ENCODE measurements at regions not wholly inside any gene's neighbourhood (a gene's known extent, or its start where the extent isn't known, plus 50 kb on each side); places are given as distances from the start of the nearest gene placed in this dataset.

- DNase-seq = no peak
- Histone ChIP-seq H3K27me3 (no peaks in the 10 kb centered on the region), H3K9me3 (no peaks in the 10 kb centered on the region), H3K4me1 (no peaks in the 10 kb centered on the region), H3K4me3 (no peak overlapping the region), H3K27ac (no peak overlapping the region), H3K36me3 (ENCODE audit: low read depth, missing control alignments) (no peaks in the 10 kb centered on the region)
- TF ChIP-seq POLR2A (IDR thresholded peaks at IDR 0.05) (no peak), CTCF (IDR thresholded peaks at IDR 0.05) (no peak)
- 84 to 91% methylated on average over 2 of the region's 2 CpGs for WGBS, 2 donors
- intact Hi-C loops (cut with DNase I; ENCODE audit: low total_unique reads) = no loop called here
Measured at GRCh38 chr11:15605094-15605493, 490.4 kb downstream of the INSC start.

- no peaks in the 10 kb centered on the region for H3K9me3 ChIP-seq
- no peak overlapping the region for H3K27ac ChIP-seq
- H3K36me3 ChIP-seq (ENCODE audit: low read depth, missing control alignments) = no peaks in the 10 kb centered on the region
- WGBS, 2 donors = 92 to 94% methylated on average over 6 of the region's 6 CpGs
- intact Hi-C loops (cut with DNase I; ENCODE audit: low total_unique reads) = no loop called here
- DNase-seq = no peak
- no peaks in the 10 kb centered on the region for H3K4me1 ChIP-seq
- no peak for TF ChIP-seq POLR2A (IDR thresholded peaks at IDR 0.05)
- no peak for TF ChIP-seq CTCF (IDR thresholded peaks at IDR 0.05)
- no peak overlapping the region for H3K4me3 ChIP-seq
- H3K27me3 ChIP-seq = no peaks in the 10 kb centered on the region
Measured at GRCh38 chr11:15607361-15608036, 492.8 kb downstream of the INSC start.

GRCh38 chr11:15609445-15609844 is 494.7 kb downstream of the INSC start:
- WGBS, 2 donors = 100% methylated on average over 1 of the region's 1 CpG
- TF ChIP-seq CTCF (IDR thresholded peaks at IDR 0.05) (no peak), POLR2A (IDR thresholded peaks at IDR 0.05) (no peak)

GRCh38 chr11:15610881-15611280 is 496.2 kb downstream of the INSC start:
- Histone ChIP-seq H3K9me3 (no peaks in the 10 kb centered on the region), H3K27ac (no peak overlapping the region), H3K4me1 (no peaks in the 10 kb centered on the region), H3K36me3 (ENCODE audit: low read depth, missing control alignments) (no peaks in the 10 kb centered on the region), H3K27me3 (no peaks in the 10 kb centered on the region), H3K4me3 (no peak overlapping the region)
- WGBS, 2 donors = 23 to 28% methylated on average over 5 of the region's 5 CpGs
- TF ChIP-seq POLR2A (IDR thresholded peaks at IDR 0.05) = no peak
- TF ChIP-seq CTCF (IDR thresholded peaks at IDR 0.05) = no peak
- intact Hi-C loops (cut with DNase I; ENCODE audit: low total_unique reads) = no loop called here
- DNase-seq = no peak

More at GRCh38 chr11:15609445-15609844, 494.7 kb downstream of the INSC start:
- DNase-seq = no peak
- Histone ChIP-seq H3K27ac (no peak overlapping the region), H3K36me3 (ENCODE audit: low read depth, missing control alignments) (no peaks in the 10 kb centered on the region), H3K27me3 (no peaks in the 10 kb centered on the region), H3K9me3 (no peaks in the 10 kb centered on the region), H3K4me3 (no peak overlapping the region), H3K4me1 (no peaks in the 10 kb centered on the region)
- intact Hi-C loops (cut with DNase I; ENCODE audit: low total_unique reads) = no loop called here

- TF ChIP-seq POLR2A (IDR thresholded peaks at IDR 0.05) (no peak), CTCF (IDR thresholded peaks at IDR 0.05) (no peak)
- no peaks in the 10 kb centered on the region for H3K27me3 ChIP-seq
- no peaks in the 10 kb centered on the region for H3K36me3 ChIP-seq (ENCODE audit: low read depth, missing control alignments)
- no peaks in the 10 kb centered on the region for H3K4me1 ChIP-seq
- no peaks in the 10 kb centered on the region for H3K9me3 ChIP-seq
- no peak overlapping the region for H3K27ac ChIP-seq
- intact Hi-C loops (cut with DNase I; ENCODE audit: low total_unique reads) = no loop called here
- DNase-seq = no peak
- WGBS, 2 donors = 74 to 83% methylated on average over 1 of the region's 1 CpG
- H3K4me3 ChIP-seq = no peak overlapping the region
Measured at GRCh38 chr11:15613251-15613650, 498.5 kb downstream of the INSC start.
